ENCODE measurements at regions not wholly inside any gene's neighbourhood (a gene's known extent, or its start where the extent isn't known, plus 50 kb on each side); places are given as distances from the start of the nearest gene placed in this dataset.

- TF ChIP-seq, protein P1, sequence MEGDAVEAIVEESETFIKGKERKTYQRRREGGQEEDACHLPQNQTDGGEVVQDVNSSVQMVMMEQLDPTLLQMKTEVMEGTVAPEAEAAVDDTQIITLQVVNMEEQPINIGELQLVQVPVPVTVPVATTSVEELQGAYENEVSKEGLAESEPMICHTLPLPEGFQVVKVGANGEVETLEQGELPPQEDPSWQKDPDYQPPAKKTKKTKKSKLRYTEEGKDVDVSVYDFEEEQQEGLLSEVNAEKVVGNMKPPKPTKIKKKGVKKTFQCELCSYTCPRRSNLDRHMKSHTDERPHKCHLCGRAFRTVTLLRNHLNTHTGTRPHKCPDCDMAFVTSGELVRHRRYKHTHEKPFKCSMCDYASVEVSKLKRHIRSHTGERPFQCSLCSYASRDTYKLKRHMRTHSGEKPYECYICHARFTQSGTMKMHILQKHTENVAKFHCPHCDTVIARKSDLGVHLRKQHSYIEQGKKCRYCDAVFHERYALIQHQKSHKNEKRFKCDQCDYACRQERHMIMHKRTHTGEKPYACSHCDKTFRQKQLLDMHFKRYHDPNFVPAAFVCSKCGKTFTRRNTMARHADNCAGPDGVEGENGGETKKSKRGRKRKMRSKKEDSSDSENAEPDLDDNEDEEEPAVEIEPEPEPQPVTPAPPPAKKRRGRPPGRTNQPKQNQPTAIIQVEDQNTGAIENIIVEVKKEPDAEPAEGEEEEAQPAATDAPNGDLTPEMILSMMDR (IDR thresholded peaks at IDR 0.05), result no peak
- TF ChIP-seq POLR2A (IDR thresholded peaks at IDR 0.05), result no peak
Measured at GRCh38 chr5:82511134-82511533, 233.0 kb upstream of the RPS23 start.

Data from body of pancreas (tissue), 4 donors.